HS-27A (cell line): ENCODE measurements at regions not wholly inside any gene's neighbourhood (a gene's known extent, or its start where the extent isn't known, plus 50 kb on each side); places are given as distances from the start of the nearest gene placed in this dataset.
"Not testable (repeated sequence)": the region's sequence is repeated elsewhere in the genome, so short reads cannot be mapped to it uniquely, and the experiment has no call there.

ENCODE experiments used
- DNase-seq: peaks from one replicate; pipeline ENCODE4 v3.0.0-alpha.2; 2012; ENCODE audit warnings: low read depth, missing footprints

DNA sequence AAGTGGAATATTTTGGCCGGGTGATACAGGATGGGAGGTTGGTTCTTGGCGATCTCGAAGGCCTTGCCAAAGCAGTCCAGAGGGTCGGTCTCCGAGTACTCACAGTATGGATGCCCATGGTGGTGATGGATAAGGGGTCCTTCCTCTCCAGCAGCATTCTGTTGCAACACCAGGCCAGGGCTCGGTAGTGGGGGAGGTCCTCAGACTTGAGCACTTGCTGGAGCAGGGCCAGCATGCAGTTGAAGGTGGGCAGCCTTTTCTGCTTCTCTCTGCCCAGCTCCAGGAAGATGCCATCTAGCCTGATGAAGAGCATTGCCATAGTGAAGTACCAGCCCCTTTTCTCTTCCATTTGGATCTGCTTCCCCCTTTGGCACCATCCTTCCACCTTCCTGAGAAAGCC lies 99.4 kb upstream of the MCHR2 start:
- DNase-seq, result no peak

DNA sequence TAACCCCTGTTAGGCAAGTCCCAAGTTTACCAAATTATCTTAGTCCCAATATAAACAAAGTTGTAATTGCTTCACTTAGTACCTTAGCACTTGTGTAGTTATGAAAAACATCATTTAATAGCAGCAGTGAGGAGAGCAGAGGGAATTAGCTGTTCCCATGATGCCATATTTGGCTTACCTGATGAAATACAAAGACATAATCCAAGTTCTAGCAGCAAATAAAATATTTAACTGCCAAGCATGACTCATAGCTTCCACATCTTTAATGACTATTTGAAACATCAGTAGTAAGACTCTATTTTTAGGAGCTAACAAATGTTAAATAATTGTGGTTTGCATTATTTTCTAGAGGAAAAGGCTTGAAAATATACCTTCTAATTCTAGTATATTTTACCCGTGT lies 94.0 kb upstream of the MCHR2 start:
- no peak for DNase-seq

GRCh38 chr6:100084991-100085364 lies 91.0 kb upstream of the MCHR2 start:
- no peak for DNase-seq

DNA sequence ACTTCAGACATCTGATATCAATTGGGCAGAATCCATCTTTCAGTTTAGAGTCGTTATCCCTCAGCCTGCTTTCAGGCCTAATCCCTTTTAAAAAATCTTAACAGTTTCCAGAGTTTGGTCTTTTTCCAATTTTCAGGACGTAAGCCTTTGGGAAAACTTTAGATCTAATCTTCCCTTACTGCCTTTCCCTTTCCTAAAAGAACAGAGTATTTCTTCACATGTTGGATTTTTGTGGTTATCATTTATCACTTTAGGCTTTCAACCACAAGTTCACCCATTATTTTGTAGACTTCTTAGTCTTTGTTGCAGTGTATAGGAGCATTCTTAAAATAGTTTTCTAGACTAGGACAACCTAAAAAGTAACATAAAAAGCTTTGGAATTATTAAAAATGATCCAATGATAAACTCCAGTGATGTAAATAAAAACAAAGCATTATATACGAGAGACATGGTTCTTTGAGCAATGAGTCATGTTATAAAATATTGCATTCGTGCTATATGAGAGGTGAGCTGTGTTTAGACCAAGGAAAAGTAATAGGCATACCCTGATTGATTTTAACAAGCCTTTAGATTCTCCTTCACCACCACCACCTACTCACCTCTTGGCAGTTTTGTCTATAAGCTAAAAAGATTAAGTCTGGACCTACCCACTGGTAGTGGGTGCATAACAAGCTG lies 90.4 kb upstream of the MCHR2 start:
- DNase-seq, result no peak

DNA sequence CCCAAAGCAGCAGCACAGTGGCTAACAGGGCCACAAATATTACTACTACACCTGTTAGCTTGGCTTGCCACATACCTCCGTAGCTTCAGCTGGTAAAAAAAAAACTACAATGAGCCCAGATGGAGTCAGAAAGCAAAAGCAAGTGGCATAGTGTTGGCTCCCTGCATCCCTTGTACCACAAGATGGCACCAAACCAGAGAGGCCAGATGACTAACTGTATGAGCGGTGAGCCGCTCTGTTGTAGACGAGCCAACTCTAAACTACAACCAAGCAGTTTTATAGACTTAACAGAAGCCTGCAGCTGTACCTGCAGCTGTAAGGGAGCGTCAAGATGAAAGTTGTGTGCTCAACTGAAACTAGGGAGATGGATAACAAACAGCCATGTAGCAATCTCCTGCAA lies 84.5 kb upstream of the MCHR2 start:
- no peak for DNase-seq

DNA sequence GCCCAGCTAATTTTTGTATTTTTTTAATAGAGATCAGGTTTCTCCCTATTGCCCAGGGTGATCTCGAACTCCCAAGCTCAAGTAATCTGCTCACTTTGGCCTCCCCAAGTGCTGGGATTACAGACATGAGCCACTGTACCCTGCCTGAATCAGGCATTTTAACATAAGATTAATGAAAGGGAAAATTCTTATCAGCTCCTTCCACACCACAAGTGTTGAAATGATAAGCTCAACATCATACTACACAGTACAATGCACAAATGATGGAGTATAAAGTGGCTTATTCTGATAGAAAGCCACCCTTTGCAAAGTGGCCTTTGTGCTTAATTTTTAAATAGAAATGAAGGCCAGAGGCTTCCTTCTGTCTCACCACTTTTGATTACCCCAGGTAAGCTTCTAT lies 71.3 kb upstream of the MCHR2 start:
- DNase-seq, result no peak

DNA sequence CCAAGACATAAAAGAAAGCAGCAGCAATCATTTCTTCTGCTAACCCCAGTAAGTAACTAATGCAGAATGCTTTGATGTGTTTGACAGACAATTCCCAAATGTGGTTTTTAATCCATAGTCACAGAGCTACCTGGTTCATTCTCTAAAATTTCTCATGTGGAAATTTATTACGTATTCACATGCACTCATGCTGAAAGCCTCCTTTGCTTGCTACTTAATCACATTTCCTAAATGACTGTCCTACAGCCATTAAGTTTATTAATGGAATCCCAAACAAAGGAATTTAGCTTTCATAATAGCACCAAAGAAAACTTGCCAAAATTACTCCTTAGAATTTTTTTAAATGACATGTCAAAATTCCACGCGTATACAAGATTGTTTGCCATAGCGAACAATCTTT lies 68.6 kb upstream of the MCHR2 start:
- no peak for DNase-seq

DNA sequence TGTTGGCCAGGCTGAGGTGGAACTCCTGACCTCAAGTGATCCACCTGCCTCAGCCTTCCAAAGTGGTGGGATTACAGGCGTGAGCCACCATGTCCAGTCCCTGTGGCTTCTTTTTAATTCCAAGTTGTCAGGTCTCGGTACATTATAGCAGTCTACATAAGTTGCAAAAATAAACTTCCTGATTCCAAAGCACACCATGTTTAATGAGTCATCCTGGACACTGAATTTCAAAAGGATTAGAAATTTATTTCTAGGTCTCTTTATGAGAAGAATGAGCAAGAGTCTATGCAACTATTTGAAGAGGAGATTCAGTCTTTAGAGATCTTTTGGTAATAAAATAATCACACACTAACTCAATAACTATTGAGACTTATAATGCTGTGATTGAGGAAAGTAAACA lies 63.9 kb upstream of the MCHR2 start:
- DNase-seq, result no peak

GRCh38 chr6:100050550-100050949 lies 56.5 kb upstream of the MCHR2 start:
- DNase-seq, result no peak

DNA sequence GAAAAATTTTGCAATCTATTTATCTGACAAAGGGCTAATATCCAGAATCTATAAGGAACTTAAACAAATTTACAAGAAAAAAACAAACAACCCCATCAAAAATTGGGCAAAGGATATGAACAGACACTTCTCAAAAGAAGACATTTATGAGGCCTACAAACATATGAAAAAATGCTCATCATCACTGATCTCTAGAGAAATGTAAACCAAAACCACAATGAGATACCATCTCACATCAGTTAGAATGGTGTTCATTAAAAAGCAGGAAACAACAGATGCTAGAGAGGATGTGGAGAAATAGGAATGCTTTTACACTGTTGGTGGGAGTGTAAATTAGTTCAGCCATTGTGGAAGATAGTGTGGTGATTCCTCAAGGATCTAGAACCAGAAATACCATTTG lies 49.9 kb upstream of the MCHR2 start:
- DNase-seq, result not testable (repeated sequence)
